CD14-positive monocyte (primary cell): ENCODE measurements at regions not wholly inside any gene's neighbourhood (a gene's known extent, or its start where the extent isn't known, plus 50 kb on each side); places are given as distances from the start of the nearest gene placed in this dataset.

Experiments used
- DNase-seq, 3 donors: peaks; one replicate each; pipeline ENCODE4 v3.0.0-alpha.2; 2011 to 2022
- H2AFZ ChIP-seq: 2 replicates; pipeline ENCODE4 v1.6.0; 2012; ENCODE audit warnings: mild to moderate bottlenecking, low read depth, low read length, inconsistent platforms; ENCODE audit not compliant: insufficient read depth, poor library complexity, severe bottlenecking
- H3K27ac ChIP-seq, 2 donors: 1 replicate in 1 of 2; 2 replicates in 1 of 2; pipeline ENCODE4 v1.5.1; 2012 to 2013; ENCODE audit warnings: low read length in 2 of 2, control low read depth in 1 of 2, inconsistent platforms in 1 of 2, low read depth in 1 of 2, mild to moderate bottlenecking in 1 of 2
- H3K27me3 ChIP-seq, 2 donors: one replicate each; pipeline versions ENCODE4 v1.6.0 to v1.6.1; 2011 to 2013; ENCODE audit warnings: low read length in 2 of 2; ENCODE audit not compliant: control insufficient read depth in 2 of 2, insufficient read depth in 2 of 2
- H3K36me3 ChIP-seq, 2 donors: replicated peaks in 1 of 2; 1 replicate in 1 of 2; 2 replicates in 1 of 2; pipeline versions ENCODE4 v1.5.1 to v1.6.1; 2012 to 2013; ENCODE audit warnings: low read length in 2 of 2, control low read depth in 1 of 2, inconsistent platforms in 1 of 2, mild to moderate bottlenecking in 1 of 2; ENCODE audit not compliant: insufficient read depth in 2 of 2, control insufficient read depth in 1 of 2
- H3K4me1 ChIP-seq, 2 donors: 1 replicate in 1 of 2; 2 replicates in 1 of 2; pipeline versions ENCODE4 v1.5.1 to v1.6.1; 2012 to 2013; ENCODE audit warnings: low read length in 2 of 2, control low read depth in 1 of 2, inconsistent platforms in 1 of 2, mild to moderate bottlenecking in 1 of 2, moderate library complexity in 1 of 2; ENCODE audit not compliant: insufficient read depth in 2 of 2, control insufficient read depth in 1 of 2
- H3K4me2 ChIP-seq: replicated peaks from 2 replicates; pipeline ENCODE3; 2012; ENCODE audit warnings: low read length, moderate library complexity, mild to moderate bottlenecking; ENCODE audit not compliant: poor library complexity, severe bottlenecking; ENCODE audit errors: extremely low read depth
- H3K4me3 ChIP-seq, 3 experiments: fragments of 200-600 bp in 1 of 3; sonication (generic) in 1 of 3; replicated peaks in 1 of 3; 1 replicate in 2 of 3; 2 replicates in 1 of 3; pipeline ENCODE4 v1.5.1; 2011 to 2013; ENCODE audit warnings: low read length in 3 of 3, mild to moderate bottlenecking in 3 of 3, control low read depth in 2 of 3, low read depth in 2 of 3, inconsistent platforms in 1 of 3, moderate library complexity in 1 of 3
- H3K79me2 ChIP-seq: 2 replicates; pipeline ENCODE4 v1.6.0; 2012; ENCODE audit warnings: mild to moderate bottlenecking, control low read depth, inconsistent platforms, low read length, moderate library complexity; ENCODE audit not compliant: insufficient read depth
- H3K9ac ChIP-seq: 2 replicates; pipeline ENCODE4 v1.6.0; 2017; ENCODE audit warnings: low read length, mild to moderate bottlenecking; ENCODE audit not compliant: insufficient read depth, poor library complexity, severe bottlenecking
- H3K9me3 ChIP-seq, 2 donors: replicated peaks in 1 of 2; 1 replicate in 1 of 2; 2 replicates in 1 of 2; pipeline versions ENCODE4 v1.5.1 to v1.6.1; 2012 to 2013; ENCODE audit warnings: low read length in 2 of 2, control low read depth in 1 of 2; ENCODE audit not compliant: control insufficient read depth in 1 of 2, insufficient read depth in 1 of 2
- H4K20me1 ChIP-seq: 2 replicates; pipeline ENCODE4 v1.6.0; 2012; ENCODE audit warnings: mild to moderate bottlenecking, low read length, control low read depth, moderate library complexity; ENCODE audit not compliant: insufficient read depth
- H3K27ac Mint-ChIP-seq, 7 donors: one replicate each; pipeline ENCODE4 v1.8.0; 2020; ENCODE audit warnings: mild to moderate bottlenecking in 7 of 7, mixed read lengths in 7 of 7, moderate library complexity in 6 of 7, inconsistent platforms in 2 of 7
- H3K27me3 Mint-ChIP-seq, 3 donors: one replicate each; pipeline ENCODE4 v1.8.0; 2021 to 2022; ENCODE audit warnings: low read depth in 3 of 3, mild to moderate bottlenecking in 3 of 3, mixed read lengths in 3 of 3, moderate library complexity in 3 of 3, inconsistent platforms in 1 of 3
- H3K36me3 Mint-ChIP-seq, 2 donors: one replicate each; pipeline ENCODE4 v1.8.0; 2020; ENCODE audit warnings: mixed read lengths in 2 of 2, inconsistent platforms in 1 of 2, mild to moderate bottlenecking in 1 of 2
- H3K4me1 Mint-ChIP-seq: one replicate; pipeline ENCODE4 v1.8.0; 2020; ENCODE audit warnings: mild to moderate bottlenecking, mixed read lengths
- H3K4me3 Mint-ChIP-seq, 2 donors: one replicate each; pipeline ENCODE4 v1.8.0; 2020; ENCODE audit warnings: mild to moderate bottlenecking in 2 of 2, mixed read lengths in 2 of 2, moderate library complexity in 1 of 2
- H3K9me3 Mint-ChIP-seq, 7 donors: one replicate each; pipeline ENCODE4 v1.8.0; 2020 to 2022; ENCODE audit warnings: mixed read lengths in 7 of 7, mild to moderate bottlenecking in 6 of 7, moderate library complexity in 6 of 7, inconsistent platforms in 2 of 7
- WGBS: methylation state at CpG from one replicate; pipeline ENCODE4 v1.1.5; 2013; ENCODE audit warnings: missing lambda C conversion rate; ENCODE audit not compliant: insufficient coverage; 5-methylcytosine and 5-hydroxymethylcytosine counted together
- intact Hi-C, 2 donors: fragments of 100-400 bp; cut with micrococcal nuclease; formaldehyde crosslinking; loops; one replicate each; pipeline versions ENCODE4 v1.15.0 to v1.15.1; 2023
- TF ChIP-seq, protein P1 (sequence below): fragments of 200-600 bp; IDR thresholded peaks from one replicate; pipeline ENCODE4 v1.8.0; 2022; ENCODE audit warnings: antibody characterized with exemption, mild to moderate bottlenecking

DNA sequence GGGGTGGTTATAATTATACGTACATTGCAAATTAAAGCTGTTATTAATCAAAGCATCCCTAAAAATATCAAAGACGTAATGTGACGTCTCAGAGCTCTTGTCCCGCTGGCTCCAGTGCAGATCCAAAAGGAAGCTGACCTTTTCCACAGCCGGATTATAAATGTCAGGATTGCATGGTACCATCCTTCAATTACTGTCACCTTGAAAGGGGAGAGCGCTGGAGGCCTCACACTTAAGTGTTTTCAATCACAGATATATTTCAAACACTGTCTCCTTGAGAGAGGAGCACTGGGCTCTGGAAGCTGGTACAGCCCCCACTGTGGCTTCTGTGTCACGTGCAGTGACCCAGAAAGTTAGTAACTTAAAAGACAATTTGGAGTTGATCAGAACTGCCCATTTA lies 94.2 kb downstream of the AIPL1 start:
- Histone ChIP-seq H2AFZ (no peak overlapping the region), H4K20me1 (no peaks in the 10 kb centered on the region), H3K27me3 (no peaks in the 10 kb centered on the region), H3K9ac (no peak overlapping the region), H3K79me2 (no peaks in the 10 kb centered on the region), H3K4me2 (no peak overlapping the region), H3K4me3 (no peak overlapping the region), H3K4me1 (no peaks in the 10 kb centered on the region), H3K9me3 (no peaks in the 10 kb centered on the region), H3K36me3 (no peaks in the 10 kb centered on the region), H3K27ac (no peak overlapping the region)
- TF ChIP-seq, protein P1, sequence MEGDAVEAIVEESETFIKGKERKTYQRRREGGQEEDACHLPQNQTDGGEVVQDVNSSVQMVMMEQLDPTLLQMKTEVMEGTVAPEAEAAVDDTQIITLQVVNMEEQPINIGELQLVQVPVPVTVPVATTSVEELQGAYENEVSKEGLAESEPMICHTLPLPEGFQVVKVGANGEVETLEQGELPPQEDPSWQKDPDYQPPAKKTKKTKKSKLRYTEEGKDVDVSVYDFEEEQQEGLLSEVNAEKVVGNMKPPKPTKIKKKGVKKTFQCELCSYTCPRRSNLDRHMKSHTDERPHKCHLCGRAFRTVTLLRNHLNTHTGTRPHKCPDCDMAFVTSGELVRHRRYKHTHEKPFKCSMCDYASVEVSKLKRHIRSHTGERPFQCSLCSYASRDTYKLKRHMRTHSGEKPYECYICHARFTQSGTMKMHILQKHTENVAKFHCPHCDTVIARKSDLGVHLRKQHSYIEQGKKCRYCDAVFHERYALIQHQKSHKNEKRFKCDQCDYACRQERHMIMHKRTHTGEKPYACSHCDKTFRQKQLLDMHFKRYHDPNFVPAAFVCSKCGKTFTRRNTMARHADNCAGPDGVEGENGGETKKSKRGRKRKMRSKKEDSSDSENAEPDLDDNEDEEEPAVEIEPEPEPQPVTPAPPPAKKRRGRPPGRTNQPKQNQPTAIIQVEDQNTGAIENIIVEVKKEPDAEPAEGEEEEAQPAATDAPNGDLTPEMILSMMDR = no peak
- WGBS = 84% methylated on average over 4 of the region's 7 CpGs
- no peaks in the 10 kb centered on the region for H3K4me1 Mint-ChIP-seq
- peaks cover 3 to 10% (median 5%) of the 10 kb centered on the region in 3 donors for H3K27me3 Mint-ChIP-seq
- no peak for DNase-seq
- H3K9me3 Mint-ChIP-seq = no peaks in the 10 kb centered on the region
- intact Hi-C loops = no loop called here
- H3K36me3 Mint-ChIP-seq = no peaks in the 10 kb centered on the region
- H3K4me3 Mint-ChIP-seq = no peak overlapping the region
- H3K27ac Mint-ChIP-seq = no peak overlapping the region

GRCh38 chr17:6334386-6334785 lies 100.5 kb downstream of the AIPL1 start:
- Mint-ChIP-seq H3K4me3 (no peak overlapping the region), H3K4me1 (no peaks in the 10 kb centered on the region), H3K27ac (no peak overlapping the region), H3K27me3 (peaks cover 0 to 10% (median 3%) of the 10 kb centered on the region in 3 donors), H3K9me3 (peaks cover 0 to 1% (median 0%) of the 10 kb centered on the region in 7 donors), H3K36me3 (no peaks in the 10 kb centered on the region)
- no peak overlapping the region for H3K4me2 ChIP-seq
- WGBS = no CpG with 5 or more reads among the region's 5 CpGs
- H3K9me3 ChIP-seq = no peaks in the 10 kb centered on the region
- H3K4me3 ChIP-seq = no peak overlapping the region
- no peaks in the 10 kb centered on the region for H3K79me2 ChIP-seq
- H3K4me1 ChIP-seq = no peaks in the 10 kb centered on the region
- H3K27ac ChIP-seq = no peak overlapping the region
- no peak overlapping the region for H2AFZ ChIP-seq
- TF ChIP-seq, protein P1 = no peak
- DNase-seq = no peak
- intact Hi-C loops = no loop called here
- no peaks in the 10 kb centered on the region for H4K20me1 ChIP-seq
- H3K9ac ChIP-seq = no peak overlapping the region
- H3K27me3 ChIP-seq = no peaks in the 10 kb centered on the region
- no peaks in the 10 kb centered on the region for H3K36me3 ChIP-seq
